ENCODE measurements at regions not wholly inside any gene's neighbourhood (a gene's known extent, or its start where the extent isn't known, plus 50 kb on each side); places are given as distances from the start of the nearest gene placed in this dataset.

- TF ChIP-seq POLR2A (IDR thresholded peaks at IDR 0.05) (no peak), CTCF (IDR thresholded peaks at IDR 0.05) (no peak)
- H3K36me3 ChIP-seq = no peaks in the 10 kb centered on the region
- intact Hi-C loops (cut with DNase I) = loop anchor here in 1 of 10 donors (5.0 kb wide), 1 partner anchor 119 kb away; no protein-coding TSS in a partner anchor
- H3K27me3 ChIP-seq = no peaks in the 10 kb centered on the region
- H3K4me1 ChIP-seq = peaks cover under 1 to 25% (median 4%) of the 10 kb centered on the region in 12 donors
- ATAC-seq (no peak), DNase-seq (no peak)
- WGBS, 4 donors = 81 to 98% (median 87%) methylated on average over 6 to 7 of the region's 7 CpGs
- H3K4me3 ChIP-seq = no peak overlapping the region
- peak overlapping the region in 1 of 12 donors; percentile 57 for H3K27ac ChIP-seq
- H3K9me3 ChIP-seq = peaks cover 0 to 13% (median 6%) of the 10 kb centered on the region in 12 donors
Measured at GRCh38 chr16:85541619-85541979, 71.5 kb upstream of the GSE1 start.

DNA sequence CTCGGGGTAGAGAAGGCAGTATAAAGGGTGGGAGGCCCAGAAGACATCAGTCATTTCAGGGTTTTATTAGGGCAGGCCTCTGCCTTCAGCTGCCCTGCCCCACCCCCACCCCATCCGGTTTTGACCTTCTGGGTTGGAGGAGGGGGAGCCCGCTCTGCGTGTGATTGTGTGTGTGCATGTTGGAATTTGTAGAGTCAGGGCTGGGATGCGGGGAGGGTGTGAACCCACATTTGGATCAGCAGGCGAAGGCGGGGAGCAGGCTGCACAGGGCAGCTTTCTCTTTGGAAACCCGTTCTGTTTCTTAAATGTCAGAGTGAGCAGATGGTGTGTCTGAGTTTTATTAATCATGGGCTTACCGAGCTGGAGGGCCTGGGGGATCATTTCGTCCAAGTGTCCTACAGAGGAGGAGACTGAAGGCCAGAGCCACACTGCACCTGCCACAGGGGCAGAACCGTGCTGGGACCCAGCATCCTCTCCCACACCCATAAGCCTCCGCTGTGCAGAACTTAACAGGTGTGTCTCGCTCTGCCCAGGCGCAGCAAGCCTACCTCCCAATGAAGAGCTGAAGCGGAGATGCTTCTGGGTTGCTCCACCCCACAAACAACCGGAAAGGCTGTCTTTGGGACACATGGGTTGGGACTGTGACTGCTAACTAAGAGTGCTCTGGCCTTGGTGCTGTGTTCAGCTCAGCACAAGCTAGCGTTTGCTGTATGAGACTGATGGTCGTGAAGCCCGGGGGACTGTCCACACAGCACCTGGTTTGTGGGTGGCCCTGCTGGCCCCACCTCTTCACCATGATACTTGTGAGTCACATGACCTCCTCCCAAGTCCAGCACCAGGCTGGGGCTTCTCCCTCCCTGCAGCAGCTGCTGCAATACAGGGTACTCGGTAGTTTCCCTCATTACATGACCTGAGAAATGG, 70.9 kb upstream of the GSE1 start:
- Histone ChIP-seq H3K4me1 (peaks cover 0 to 18% (median 1%) of the 10 kb centered on the region in 12 donors), H3K36me3 (no peaks in the 10 kb centered on the region), H3K27ac (peak overlapping the region in 1 of 12 donors; percentile 57), H3K9me3 (peaks cover 0 to 13% (median 6%) of the 10 kb centered on the region in 12 donors), H3K27me3 (no peaks in the 10 kb centered on the region), H3K4me3 (no peak overlapping the region)
- no peak for DNase-seq
- ATAC-seq = no peak
- WGBS, 4 donors = 84 to 86% (median 86%) methylated on average over 19 to 20 of the region's 20 CpGs
- intact Hi-C loops (cut with DNase I) = loop anchor here in 1 of 10 donors (5.0 kb wide), 1 partner anchor 120 kb away; no protein-coding TSS in a partner anchor
- TF ChIP-seq POLR2A (IDR thresholded peaks at IDR 0.05) (no peak), CTCF (IDR thresholded peaks at IDR 0.05) (no peak)

DNA sequence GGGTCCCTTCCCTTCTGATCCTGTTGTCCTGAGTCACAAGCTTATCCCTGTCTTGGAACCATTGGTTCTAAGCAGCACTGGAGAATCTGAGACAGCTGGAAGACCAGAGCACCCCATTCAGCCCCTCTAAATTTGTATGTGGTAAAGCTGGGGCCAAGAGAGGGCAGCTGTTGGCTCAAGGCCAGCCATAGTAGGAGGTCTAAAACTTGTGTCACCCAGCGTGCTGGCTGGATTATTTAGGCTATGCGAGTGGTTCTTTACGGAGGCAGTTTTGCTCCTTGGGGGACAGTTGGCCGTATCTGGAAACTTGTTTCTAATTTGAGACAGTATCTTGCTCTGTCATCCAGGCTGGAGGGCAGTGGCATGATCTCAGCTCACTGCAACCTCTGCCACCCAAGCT, 69.6 kb upstream of the GSE1 start:
- H3K36me3 ChIP-seq = no peaks in the 10 kb centered on the region
- no peak overlapping the region for H3K27ac ChIP-seq
- TF ChIP-seq POLR2A (IDR thresholded peaks at IDR 0.05) (no peak), CTCF (IDR thresholded peaks at IDR 0.05) (no peak)
- no peak for DNase-seq
- no peak overlapping the region for H3K4me3 ChIP-seq
- intact Hi-C loops (cut with DNase I) = loop anchor here in 1 of 10 donors (5.0 kb wide), 1 partner anchor 121 kb away; no protein-coding TSS in a partner anchor
- peaks cover 0 to 16% (median 0%) of the 10 kb centered on the region in 12 donors for H3K4me1 ChIP-seq
- no peak for ATAC-seq
- H3K27me3 ChIP-seq = no peaks in the 10 kb centered on the region
- 52 to 73% (median 62%) methylated on average over 4 of the region's 4 CpGs for WGBS, 4 donors
- peaks cover 0 to 13% (median 6%) of the 10 kb centered on the region in 12 donors for H3K9me3 ChIP-seq

GRCh38 chr16:85544016-85544415, 69.1 kb upstream of the GSE1 start:
- no peak overlapping the region for H3K27ac ChIP-seq
- peaks cover 0 to 13% (median 6%) of the 10 kb centered on the region in 12 donors for H3K9me3 ChIP-seq
- no peaks in the 10 kb centered on the region for H3K27me3 ChIP-seq
- no peak for DNase-seq
- intact Hi-C loops (cut with DNase I) = loop anchor here in 1 of 10 donors (5.0 kb wide), 1 partner anchor 122 kb away; no protein-coding TSS in a partner anchor
- H3K4me1 ChIP-seq = peaks cover 0 to 16% (median 0%) of the 10 kb centered on the region in 12 donors
- H3K36me3 ChIP-seq = no peaks in the 10 kb centered on the region
- H3K4me3 ChIP-seq = no peak overlapping the region
- 92 to 97% (median 94%) methylated on average over 16 of the region's 16 CpGs for WGBS, 4 donors
- no peak for ATAC-seq
- TF ChIP-seq CTCF (IDR thresholded peaks at IDR 0.05) = no peak
- TF ChIP-seq POLR2A (IDR thresholded peaks at IDR 0.05) = no peak

All from heart left ventricle (tissue), 16 donors.